MM.1S (cell line): ENCODE measurements at regions not wholly inside any gene's neighbourhood (a gene's known extent, or its start where the extent isn't known, plus 50 kb on each side); places are given as distances from the start of the nearest gene placed in this dataset.

Source experiments
- EZH2 ChIP-seq: fragments of 300-600 bp; sonication (generic); optimal IDR thresholded peaks from 2 replicates; pipeline ENCODE3; 2017; ENCODE audit warnings: low read depth, mild to moderate bottlenecking, antibody characterized with exemption, low read length, mixed read lengths
- EZH2phosphoT487 ChIP-seq: fragments of 300-600 bp; sonication (generic); IDR thresholded peaks from 2 replicates; pipeline ENCODE4 v1.6.1; 2018; ENCODE audit warnings: antibody characterized with exemption, low read length
- TF ChIP-seq, protein P1 (sequence below): fragments of 300-600 bp; sonication (generic); IDR thresholded peaks from 2 replicates; pipeline ENCODE4 v1.5.1; 2016; ENCODE audit warnings: antibody characterized with exemption, low read length, mixed read lengths

- TF ChIP-seq, protein P1, sequence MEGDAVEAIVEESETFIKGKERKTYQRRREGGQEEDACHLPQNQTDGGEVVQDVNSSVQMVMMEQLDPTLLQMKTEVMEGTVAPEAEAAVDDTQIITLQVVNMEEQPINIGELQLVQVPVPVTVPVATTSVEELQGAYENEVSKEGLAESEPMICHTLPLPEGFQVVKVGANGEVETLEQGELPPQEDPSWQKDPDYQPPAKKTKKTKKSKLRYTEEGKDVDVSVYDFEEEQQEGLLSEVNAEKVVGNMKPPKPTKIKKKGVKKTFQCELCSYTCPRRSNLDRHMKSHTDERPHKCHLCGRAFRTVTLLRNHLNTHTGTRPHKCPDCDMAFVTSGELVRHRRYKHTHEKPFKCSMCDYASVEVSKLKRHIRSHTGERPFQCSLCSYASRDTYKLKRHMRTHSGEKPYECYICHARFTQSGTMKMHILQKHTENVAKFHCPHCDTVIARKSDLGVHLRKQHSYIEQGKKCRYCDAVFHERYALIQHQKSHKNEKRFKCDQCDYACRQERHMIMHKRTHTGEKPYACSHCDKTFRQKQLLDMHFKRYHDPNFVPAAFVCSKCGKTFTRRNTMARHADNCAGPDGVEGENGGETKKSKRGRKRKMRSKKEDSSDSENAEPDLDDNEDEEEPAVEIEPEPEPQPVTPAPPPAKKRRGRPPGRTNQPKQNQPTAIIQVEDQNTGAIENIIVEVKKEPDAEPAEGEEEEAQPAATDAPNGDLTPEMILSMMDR, result no peak
- no peak for TF ChIP-seq EZH2
- no peak for TF ChIP-seq EZH2phosphoT487
Observed at GRCh38 chr9:85401998-85402397, 339.8 kb downstream of the AGTPBP1 start.
